Activated T-helper 1 cell treated with anti-CD3 and anti-CD28 coated beads, Interleukin-2, amount 50 U/mL, for 16 hours (primary cell): ENCODE measurements at regions not wholly inside any gene's neighbourhood (a gene's known extent, or its start where the extent isn't known, plus 50 kb on each side); places are given as distances from the start of the nearest gene placed in this dataset.
"Not testable (repeated sequence)": the region's sequence is repeated elsewhere in the genome, so short reads cannot be mapped to it uniquely, and the experiment has no call there.

ENCODE experiments used
- DNase-seq, 2 donors: peaks; one replicate each; pipeline ENCODE4 v3.0.0-alpha.2; 2020; ENCODE audit warnings: low read depth in 1 of 2, low spot score in 1 of 2

- DNase-seq, result no peak
Measured at GRCh38 chr2:241956521-241957110, 87.1 kb downstream of the RTP5 start.

GRCh38 chr2:241957276-241957675, 87.7 kb downstream of the RTP5 start:
- DNase-seq, result no peak

DNA sequence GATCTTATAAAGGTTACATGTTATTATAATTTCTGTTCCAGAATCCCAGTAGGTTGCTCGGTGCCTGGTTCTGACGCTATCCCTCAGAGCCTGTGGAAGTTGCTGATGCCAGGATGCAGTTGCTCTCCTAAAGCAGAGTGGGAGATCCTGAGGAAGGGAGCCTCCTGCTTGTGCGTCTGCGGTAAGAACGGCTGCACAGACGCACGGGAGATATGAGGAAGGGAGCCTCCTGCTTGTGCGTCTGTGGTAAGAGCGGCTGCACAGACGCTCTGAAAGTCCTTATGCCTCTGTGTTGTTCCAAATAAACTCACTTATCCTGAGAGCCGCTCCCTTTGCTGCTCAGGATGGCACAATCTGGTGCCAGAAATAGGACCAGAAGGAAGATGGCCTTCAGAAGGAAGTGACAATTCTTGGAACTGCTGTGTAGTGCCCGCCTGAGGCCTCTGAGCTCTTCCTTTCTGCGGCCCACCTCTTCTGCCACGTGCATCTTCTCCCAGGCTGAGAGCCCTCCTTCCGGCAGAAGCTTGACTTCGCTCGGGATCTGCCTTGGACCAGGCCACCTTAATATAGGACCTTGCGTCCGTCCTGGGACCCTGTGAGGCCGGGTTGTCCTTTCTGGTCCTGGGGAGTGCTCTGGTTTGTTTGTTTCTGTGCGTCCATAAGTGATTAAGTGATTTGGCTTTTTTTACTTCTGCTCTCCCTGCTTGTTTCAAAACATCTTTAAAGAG, 89.5 kb downstream of the RTP5 start:
- no peak for DNase-seq

DNA sequence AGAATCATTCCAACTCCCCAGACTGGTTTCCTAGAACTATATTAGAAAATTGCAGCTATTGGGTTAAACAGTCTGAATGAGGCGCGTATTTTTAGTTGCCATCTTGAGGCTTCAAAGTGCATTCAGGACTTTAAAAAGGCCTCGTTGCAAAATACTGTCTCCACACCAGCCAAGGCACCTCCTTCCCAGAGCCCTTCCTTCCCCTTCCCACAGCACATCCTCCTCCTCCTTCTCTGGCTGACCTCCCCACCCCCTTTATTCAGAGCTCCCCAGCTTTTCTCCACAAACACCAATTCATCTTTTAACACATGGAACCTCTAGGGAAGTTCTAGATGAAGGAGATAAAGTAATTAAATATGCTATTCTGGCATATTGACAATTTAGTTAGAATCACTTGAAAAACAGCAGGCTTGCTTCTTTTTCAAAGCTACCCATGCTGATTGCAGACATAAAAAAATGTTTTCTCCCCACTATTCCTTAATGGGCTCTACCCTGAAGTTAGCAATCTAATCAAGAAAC, 90.3 kb downstream of the RTP5 start:
- no peak for DNase-seq

- no peak for DNase-seq
Measured at GRCh38 chr2:241961454-241961853, 91.9 kb downstream of the RTP5 start.

DNA sequence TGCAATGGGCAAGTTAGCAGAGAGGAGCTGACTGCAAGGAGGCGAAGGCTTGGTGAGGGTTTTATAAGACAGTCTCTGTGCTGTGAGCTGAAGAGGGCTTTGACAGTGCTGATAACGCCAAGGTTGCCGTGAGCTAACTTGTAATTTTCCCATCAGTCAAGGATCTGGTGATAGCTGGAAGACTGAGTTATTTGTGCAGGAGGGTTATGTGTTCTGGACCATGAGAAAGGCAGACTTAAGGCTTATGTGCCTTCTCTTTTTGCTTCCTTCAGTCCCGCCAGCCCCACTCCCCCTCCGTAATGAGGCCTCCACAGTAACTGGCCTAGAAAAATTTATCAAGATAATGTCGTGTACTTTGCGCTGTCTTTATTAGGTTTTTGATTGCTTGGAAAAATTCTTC, 94.6 kb downstream of the RTP5 start:
- DNase-seq, result no peak

DNA sequence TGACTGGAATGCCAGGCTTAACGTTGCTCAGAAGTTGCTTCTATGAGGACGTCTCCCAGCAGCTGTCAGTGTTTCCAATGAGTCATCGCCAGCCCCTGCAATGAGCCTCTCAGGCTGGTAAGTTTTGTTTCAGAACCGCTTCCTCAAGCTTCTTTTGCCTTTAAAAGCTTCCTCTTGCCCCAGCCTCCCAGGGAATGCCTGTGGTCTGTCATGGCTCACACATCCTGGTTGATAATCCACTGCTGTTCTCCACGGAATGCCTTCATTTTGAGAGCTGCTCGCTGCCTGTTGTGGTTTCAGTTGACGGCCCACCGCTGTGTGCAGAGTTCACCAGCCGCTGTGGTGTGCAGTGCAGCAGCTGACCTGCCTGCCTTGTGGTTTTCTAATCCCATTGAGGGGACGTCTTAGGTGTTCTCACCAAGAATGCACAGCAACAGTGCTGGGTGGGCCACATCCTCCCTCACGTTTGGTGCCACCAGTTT, 96.4 kb downstream of the RTP5 start:
- DNase-seq, result peak in 1 of 2 donors; percentile 25

DNA sequence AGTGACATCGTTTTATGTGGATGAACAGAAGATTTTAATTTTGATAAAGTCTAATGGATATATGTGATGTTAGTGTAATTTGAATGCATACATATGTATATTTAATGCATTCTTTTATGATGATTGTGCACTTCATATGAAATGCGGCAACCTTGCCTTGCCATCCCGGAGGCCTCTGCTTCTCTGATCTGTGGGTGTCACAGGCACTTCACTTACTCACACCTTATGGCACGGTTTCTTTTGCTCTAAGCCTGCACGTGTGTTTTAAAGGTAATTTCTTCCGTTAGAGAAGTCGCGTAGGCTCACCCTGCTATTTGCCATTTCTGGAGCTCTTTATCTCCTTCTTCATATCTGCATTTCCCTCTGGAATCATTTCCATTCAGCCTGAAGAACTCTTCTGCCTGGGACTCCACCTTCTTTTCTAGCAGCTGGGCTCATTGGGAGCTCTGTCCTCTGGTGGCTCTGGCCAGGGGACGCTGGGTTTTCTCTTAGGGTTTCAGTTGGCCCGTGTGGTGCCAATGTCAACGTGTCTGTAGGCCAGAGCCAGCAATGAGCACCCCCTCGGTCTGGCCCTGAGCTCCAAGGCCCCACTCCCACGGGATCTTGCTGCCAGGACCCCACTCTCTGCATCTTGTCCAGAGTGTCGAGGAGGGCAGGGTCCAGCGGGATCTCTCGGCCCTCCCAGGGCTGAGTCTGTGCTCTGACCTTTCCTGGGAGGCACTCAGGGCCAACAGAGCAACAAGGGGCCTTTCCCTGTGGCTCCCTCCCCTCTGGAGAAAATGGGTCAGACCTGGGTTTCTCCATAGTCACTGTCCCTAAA, 97.3 kb downstream of the RTP5 start:
- DNase-seq, result no peak

- DNase-seq, result no peak
Measured at GRCh38 chr2:241967467-241968144, 98.1 kb downstream of the RTP5 start.

DNA sequence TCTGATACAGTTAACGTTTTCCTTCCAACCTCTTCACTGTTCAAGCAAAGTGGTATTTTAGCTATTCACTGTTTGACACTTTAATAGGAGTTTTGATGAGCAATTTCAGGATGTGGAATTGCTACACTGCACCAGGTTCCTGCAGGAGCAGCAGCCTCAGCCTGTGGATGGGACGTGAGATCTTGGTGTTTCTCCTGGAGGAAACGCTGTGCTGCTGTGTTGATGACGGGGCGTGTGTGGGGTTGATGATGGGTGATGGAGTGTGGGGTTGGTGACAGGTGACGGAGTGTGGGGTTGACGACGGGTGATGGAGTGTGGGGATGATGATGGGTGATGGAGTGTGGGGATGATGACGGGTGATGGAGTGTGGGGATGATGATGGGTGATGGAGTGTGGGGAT, 98.9 kb downstream of the RTP5 start:
- no peak for DNase-seq

DNA sequence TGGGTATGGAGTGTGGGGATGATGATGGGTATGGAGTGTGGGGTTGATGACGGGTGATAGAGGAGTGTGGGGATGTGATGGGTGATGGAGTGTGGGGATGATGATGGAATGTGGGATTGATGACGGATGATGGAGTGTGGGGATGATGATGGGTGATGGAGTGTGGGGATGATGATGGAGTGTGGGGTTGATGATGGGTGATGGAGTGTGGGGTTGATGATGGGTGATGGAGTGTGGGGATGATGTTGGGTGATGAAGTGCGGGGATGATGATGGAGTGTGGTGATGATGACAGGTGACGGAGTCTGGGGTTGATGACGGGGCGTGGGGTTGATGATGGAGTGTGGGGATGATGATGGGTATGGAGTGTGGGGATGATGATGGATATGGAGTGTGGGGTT, 99.7 kb downstream of the RTP5 start:
- not testable (repeated sequence) for DNase-seq

DNA sequence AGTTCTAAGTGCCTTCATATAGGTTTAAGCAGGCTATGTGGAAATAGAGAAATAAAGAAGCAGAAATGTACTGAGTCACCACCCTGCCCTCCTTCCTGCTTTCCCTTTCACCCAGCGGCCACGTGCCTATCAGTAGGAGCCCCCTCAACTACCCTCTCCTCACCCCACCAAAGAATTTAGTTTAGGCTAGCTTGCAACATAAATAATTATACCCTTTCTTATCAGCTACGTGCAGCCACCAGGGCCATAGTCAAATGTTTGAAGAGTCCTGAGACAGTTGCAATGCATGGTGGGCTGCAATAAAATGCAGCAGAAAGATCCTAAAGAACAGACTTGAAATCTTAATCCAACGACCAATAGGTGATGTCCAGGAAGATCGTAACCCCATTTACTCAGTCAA, 101.2 kb downstream of the RTP5 start:
- no peak for DNase-seq

DNA sequence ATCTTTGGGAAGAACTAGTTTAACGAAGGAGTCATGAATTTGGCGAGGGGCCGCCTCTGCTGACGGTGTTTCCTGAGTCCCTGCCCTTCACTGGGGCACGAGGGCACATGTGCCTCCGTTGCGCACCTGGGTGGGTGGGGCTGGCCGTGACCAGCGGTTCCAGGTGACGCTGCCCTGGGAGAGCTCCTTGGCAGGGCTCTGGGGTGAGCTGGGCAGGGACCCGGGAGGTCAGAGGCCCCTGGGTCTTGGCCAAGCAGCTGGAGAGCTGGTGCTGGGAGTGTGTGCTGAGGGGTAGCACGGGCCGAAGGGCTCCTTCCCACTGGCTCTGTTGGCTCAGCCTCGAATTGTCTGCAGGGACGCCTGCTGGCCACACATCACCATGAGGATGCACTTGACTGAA, 104.6 kb downstream of the RTP5 start:
- no peak for DNase-seq

GRCh38 chr2:241974851-241975592, 105.5 kb downstream of the RTP5 start:
- no peak for DNase-seq

DNA sequence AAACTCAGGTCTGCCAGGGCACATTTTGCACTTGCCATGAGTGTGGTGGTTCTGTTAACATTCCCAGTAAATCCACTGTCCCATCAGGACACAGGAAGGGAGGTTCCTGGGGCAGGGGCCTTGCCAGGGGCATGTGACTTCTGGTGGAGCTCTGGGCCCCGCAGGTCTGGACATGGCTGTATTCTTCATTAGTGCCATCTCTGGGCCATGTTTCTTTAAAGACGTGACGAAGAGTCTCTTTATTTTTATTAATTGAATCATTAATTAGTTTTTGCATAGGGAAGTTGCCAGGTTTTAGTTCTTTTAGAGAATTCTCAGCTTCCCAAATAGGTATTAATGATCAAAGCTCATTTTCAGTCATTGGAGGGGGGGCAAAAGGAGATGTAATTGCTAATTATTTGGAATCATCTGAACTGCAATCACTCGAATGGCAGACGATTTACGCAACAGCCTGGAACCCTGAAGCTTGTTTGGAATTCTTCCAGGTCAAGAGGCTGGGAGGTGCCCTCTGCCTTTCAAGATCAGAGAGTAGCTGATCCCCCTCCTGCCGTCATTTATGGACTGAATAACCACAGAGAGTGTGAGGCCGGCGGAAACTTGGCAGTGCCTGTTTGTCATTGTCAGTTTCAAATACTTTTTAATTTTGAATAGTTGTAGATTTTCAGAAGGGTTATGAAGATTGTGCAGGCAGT, 106.2 kb downstream of the RTP5 start:
- DNase-seq, result no peak

DNA sequence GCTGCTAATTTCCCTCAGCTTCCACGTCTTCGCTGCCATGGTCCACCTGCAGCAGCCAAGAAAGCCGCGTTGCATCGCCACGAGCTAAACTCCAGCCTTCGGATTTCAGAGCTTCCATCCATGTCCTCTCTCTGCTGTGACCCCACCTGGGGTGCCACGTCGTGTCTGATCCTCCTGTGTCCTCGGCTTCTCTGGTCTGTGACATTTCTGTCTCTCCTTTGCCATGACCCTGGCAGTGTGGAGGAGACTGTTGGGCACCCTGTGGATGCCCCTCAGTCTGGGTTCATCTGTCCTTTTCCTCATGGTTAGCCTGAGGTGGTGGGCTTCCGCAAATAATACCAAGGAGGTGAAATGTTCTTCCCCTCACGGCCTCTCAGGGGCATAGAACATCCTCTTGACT, 106.8 kb downstream of the RTP5 start:
- no peak for DNase-seq

DNA sequence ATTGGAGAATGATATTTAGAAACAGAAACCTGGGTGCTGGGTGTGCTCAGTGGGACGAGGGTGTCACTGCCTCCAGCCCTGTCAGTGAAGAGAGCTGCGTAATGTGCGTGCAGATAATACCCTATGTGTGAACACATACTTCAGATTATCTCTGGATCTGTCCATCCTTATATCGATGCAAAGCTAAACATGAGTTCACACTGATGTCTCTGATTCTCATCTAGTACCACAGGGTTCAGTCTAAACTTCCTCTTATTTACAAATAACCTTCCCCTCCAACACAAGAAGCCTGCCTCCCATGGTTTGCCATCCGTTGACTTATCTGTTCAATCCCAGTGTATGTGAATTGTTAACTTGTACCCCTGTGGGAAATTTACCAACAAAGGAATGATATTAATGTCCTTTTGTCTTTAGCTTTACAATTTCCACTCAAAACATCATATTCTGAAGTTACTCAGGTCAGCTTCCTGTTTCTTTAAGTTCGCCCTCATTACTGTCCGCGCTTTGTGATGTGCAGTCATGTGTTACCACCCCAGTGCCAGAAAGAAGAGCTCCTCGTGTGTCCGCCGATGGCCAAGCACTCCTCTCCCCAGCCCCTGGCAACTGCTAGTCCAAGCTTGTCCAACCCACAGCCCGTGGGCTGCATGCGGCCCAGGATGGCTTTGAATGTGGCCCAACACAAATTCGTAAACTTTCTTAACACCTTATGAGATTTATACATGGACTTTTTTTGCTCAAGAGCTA, 108.2 kb downstream of the RTP5 start:
- DNase-seq, result no peak

- no peak for DNase-seq
Measured at GRCh38 chr2:241978670-241979069, 109.1 kb downstream of the RTP5 start.

- DNase-seq, result no peak
Measured at GRCh38 chr2:241980193-241980592, 110.7 kb downstream of the RTP5 start.
